AG04450 (cell line): ENCODE measurements at regions not wholly inside any gene's neighbourhood (a gene's known extent, or its start where the extent isn't known, plus 50 kb on each side); places are given as distances from the start of the nearest gene placed in this dataset.
"Not testable (repeated sequence)": the region's sequence is repeated elsewhere in the genome, so short reads cannot be mapped to it uniquely, and the experiment has no call there.

ENCODE experiments used
- CTCF ChIA-PET: fragments of 300-600, 350-600 bp; formaldehyde crosslinking; extraction: SDS; loops from one replicate; lab custom pipeline; 2022; ENCODE audit warnings: antibody characterized with exemption, inconsistent platforms; lab: Charles Lee
- POLR2A ChIA-PET: fragments of 350-600 bp; formaldehyde crosslinking; extraction: SDS; loops from one replicate; lab custom pipeline; 2021; ENCODE audit warnings: antibody characterized with exemption, inconsistent platforms; lab: Yijun Ruan, JAX
- DNase-seq: peaks from one replicate; pipeline ENCODE4 v3.0.0-alpha.2; 2011; ENCODE audit warnings: low read depth, low spot score
- H3K27ac ChIP-seq: one replicate; pipeline ENCODE4 v1.5.1; 2012; ENCODE audit warnings: low read depth, low read length, control low read depth
- H3K27me3 ChIP-seq: one replicate; pipeline ENCODE4 v1.6.0; 2012; ENCODE audit warnings: low read length; ENCODE audit not compliant: control insufficient read depth, insufficient read depth
- H3K4me3 ChIP-seq: 2 replicates; pipeline ENCODE4 v1.5.1; 2011; ENCODE audit warnings: mild to moderate bottlenecking, low read depth, low read length, control low read depth
- H3K9me3 ChIP-seq: 2 replicates; pipeline ENCODE4 v1.5.1; 2012; ENCODE audit warnings: low read length; ENCODE audit not compliant: control insufficient read depth, insufficient read depth
- CTCF ChIP-seq: IDR thresholded peaks from 2 replicates; pipeline ENCODE4 v1.5.1; 2011; ENCODE audit warnings: low read depth, low read length, control low read depth, inconsistent platforms

GRCh38 chr18:1304392-1304992 lies 399.8 kb downstream of the ADCYAP1 start:
- ChIA-PET POLR2A (no interaction called here), CTCF (no interaction called here)
- H3K4me3 ChIP-seq = no peak overlapping the region
- no peak overlapping the region for H3K27ac ChIP-seq
- no peak for TF ChIP-seq CTCF
- H3K9me3 ChIP-seq = peaks cover 9% of the 10 kb centered on the region; the same call in 1 of the 2 replicates
- DNase-seq = no peak
- no peaks in the 10 kb centered on the region for H3K27me3 ChIP-seq

- DNase-seq = no peak
- Histone ChIP-seq H3K27me3 (no peaks in the 10 kb centered on the region), H3K4me3 (no peak overlapping the region), H3K27ac (no peak overlapping the region), H3K9me3 (peaks cover 12% of the 10 kb centered on the region)
- TF ChIP-seq CTCF = no peak
- ChIA-PET CTCF (no interaction called here), POLR2A (no interaction called here)
These were observed 402.0 kb downstream of the ADCYAP1 start for GRCh38 chr18:1306641-1307040.

GRCh38 chr18:1308686-1309085 lies 404.0 kb downstream of the ADCYAP1 start:
- ChIA-PET POLR2A (no interaction called here), CTCF (no interaction called here)
- H3K27me3 ChIP-seq = no peaks in the 10 kb centered on the region
- peaks cover 7% of the 10 kb centered on the region for H3K9me3 ChIP-seq
- no peak overlapping the region for H3K4me3 ChIP-seq
- no peak overlapping the region for H3K27ac ChIP-seq
- no peak for DNase-seq
- no peak for TF ChIP-seq CTCF

- DNase-seq = no peak
- CTCF ChIA-PET = no interaction called here
- Histone ChIP-seq H3K9me3 (peaks cover 6% of the 10 kb centered on the region), H3K27ac (no peak overlapping the region), H3K27me3 (no peaks in the 10 kb centered on the region), H3K4me3 (no peak overlapping the region)
- POLR2A ChIA-PET = no interaction called here
- TF ChIP-seq CTCF = no peak
These were observed 406.7 kb downstream of the ADCYAP1 start for GRCh38 chr18:1311376-1311775.

- DNase-seq, H3K4me3 ChIP-seq, H3K27ac ChIP-seq, H3K27me3 ChIP-seq, POLR2A ChIA-PET, CTCF ChIA-PET: not testable (repeated sequence)
- H3K9me3 ChIP-seq = peaks cover 22% of the 10 kb centered on the region
These were observed 430.7 kb downstream of the ADCYAP1 start for GRCh38 chr18:1335345-1335744.
